ENCODE measurements at regions not wholly inside any gene's neighbourhood (a gene's known extent, or its start where the extent isn't known, plus 50 kb on each side); places are given as distances from the start of the nearest gene placed in this dataset.

GRCh38 chr2:15738943-15739342 lies 147.3 kb downstream of the DDX1 start:
- no peak for TF ChIP-seq CTCF (IDR thresholded peaks at IDR 0.05)
- TF ChIP-seq POLR2AphosphoS5 (IDR thresholded peaks at IDR 0.05): no peak
- no peak for TF ChIP-seq POLR2A (IDR thresholded peaks at IDR 0.05)
